ENCODE measurements at regions not wholly inside any gene's neighbourhood (a gene's known extent, or its start where the extent isn't known, plus 50 kb on each side); places are given as distances from the start of the nearest gene placed in this dataset.

DNA sequence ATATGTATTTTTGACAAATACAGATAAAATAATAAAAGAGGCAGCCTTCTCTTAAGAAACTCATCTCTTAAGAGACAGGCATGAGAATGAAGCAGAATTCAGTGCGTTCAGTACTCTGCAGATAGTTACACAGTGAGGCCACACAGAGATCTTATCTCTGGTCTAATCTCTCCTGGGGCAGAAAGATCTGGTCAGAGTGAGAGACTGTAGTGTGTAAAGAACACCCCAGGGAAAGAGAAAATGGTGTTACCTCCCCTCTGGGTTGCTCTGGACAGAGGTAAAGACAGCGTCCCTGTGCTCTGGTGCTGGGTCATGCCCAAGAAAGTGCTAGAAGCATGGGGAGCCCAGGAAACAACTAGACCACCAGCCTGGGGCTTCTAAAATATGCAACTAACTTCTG, 216.3 kb downstream of the SIPA1L2 start:
- no peak overlapping the region for H3K27ac ChIP-seq
- TF ChIP-seq CTCF (IDR thresholded peaks at IDR 0.05): no peak
- H3K4me3 ChIP-seq (ENCODE audit: low read depth in 1 of 2, low read length in 1 of 2): no peak overlapping the region
- no peaks in the 10 kb centered on the region for H3K27me3 ChIP-seq
- H3K36me3 ChIP-seq: peaks cover 36% of the 10 kb centered on the region
- peaks cover 0 to 10% of the 10 kb centered on the region in 2 experiments for H3K4me1 ChIP-seq (ENCODE audit: control insufficient read depth in 1 of 2, insufficient read depth in 1 of 2, low read depth in 1 of 2, low read length in 1 of 2)
- no peaks in the 10 kb centered on the region for H3K9me3 ChIP-seq

DNA sequence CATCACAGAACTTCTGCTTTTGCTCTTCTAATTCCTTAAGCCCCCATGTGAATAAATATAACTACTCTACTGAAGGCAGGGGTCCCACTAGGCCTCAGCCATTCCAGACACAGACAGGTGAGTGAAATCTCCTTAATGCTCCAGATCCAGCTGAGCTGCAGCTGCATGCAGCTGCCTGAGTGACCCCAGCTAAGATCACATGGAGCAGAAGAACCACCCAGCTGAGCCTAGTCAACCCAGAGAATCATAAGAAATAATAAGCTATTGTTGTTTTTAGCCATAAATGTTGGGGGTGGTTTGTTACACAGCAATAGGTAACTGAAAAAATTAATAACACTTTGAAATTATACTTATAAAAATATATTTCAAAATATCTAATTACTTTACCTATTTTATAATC, 220.3 kb downstream of the SIPA1L2 start:
- no peak for TF ChIP-seq CTCF (IDR thresholded peaks at IDR 0.05)
- Histone ChIP-seq H3K27me3 (no peaks in the 10 kb centered on the region), H3K27ac (no peak overlapping the region), H3K36me3 (peaks cover 16% of the 10 kb centered on the region), H3K9me3 (no peaks in the 10 kb centered on the region), H3K4me1 (ENCODE audit: control insufficient read depth in 1 of 2, insufficient read depth in 1 of 2, low read depth in 1 of 2, low read length in 1 of 2) (no peaks in the 10 kb centered on the region), H3K4me3 (ENCODE audit: low read depth in 1 of 2, low read length in 1 of 2) (no peak overlapping the region)

GRCh38 chr1:232407120-232407519, 222.8 kb downstream of the SIPA1L2 start:
- no peak overlapping the region for H3K27ac ChIP-seq
- H3K9me3 ChIP-seq: no peaks in the 10 kb centered on the region
- no peak for TF ChIP-seq CTCF (IDR thresholded peaks at IDR 0.05)
- peaks cover 14% of the 10 kb centered on the region for H3K36me3 ChIP-seq
- no peaks in the 10 kb centered on the region for H3K27me3 ChIP-seq
- no peak overlapping the region for H3K4me3 ChIP-seq (ENCODE audit: low read depth in 1 of 2, low read length in 1 of 2)
- H3K4me1 ChIP-seq (ENCODE audit: control insufficient read depth in 1 of 2, insufficient read depth in 1 of 2, low read depth in 1 of 2, low read length in 1 of 2): no peaks in the 10 kb centered on the region

- no peaks in the 10 kb centered on the region for H3K4me1 ChIP-seq (ENCODE audit: control insufficient read depth in 1 of 2, insufficient read depth in 1 of 2, low read depth in 1 of 2, low read length in 1 of 2)
- H3K27me3 ChIP-seq: no peaks in the 10 kb centered on the region
- TF ChIP-seq CTCF (IDR thresholded peaks at IDR 0.05): no peak
- no peak overlapping the region for H3K27ac ChIP-seq
- peaks cover 27% of the 10 kb centered on the region for H3K36me3 ChIP-seq
- H3K9me3 ChIP-seq: no peaks in the 10 kb centered on the region
- no peak overlapping the region for H3K4me3 ChIP-seq (ENCODE audit: low read depth in 1 of 2, low read length in 1 of 2)
Observed at GRCh38 chr1:232405781-232406180, 224.2 kb downstream of the SIPA1L2 start.

DNA sequence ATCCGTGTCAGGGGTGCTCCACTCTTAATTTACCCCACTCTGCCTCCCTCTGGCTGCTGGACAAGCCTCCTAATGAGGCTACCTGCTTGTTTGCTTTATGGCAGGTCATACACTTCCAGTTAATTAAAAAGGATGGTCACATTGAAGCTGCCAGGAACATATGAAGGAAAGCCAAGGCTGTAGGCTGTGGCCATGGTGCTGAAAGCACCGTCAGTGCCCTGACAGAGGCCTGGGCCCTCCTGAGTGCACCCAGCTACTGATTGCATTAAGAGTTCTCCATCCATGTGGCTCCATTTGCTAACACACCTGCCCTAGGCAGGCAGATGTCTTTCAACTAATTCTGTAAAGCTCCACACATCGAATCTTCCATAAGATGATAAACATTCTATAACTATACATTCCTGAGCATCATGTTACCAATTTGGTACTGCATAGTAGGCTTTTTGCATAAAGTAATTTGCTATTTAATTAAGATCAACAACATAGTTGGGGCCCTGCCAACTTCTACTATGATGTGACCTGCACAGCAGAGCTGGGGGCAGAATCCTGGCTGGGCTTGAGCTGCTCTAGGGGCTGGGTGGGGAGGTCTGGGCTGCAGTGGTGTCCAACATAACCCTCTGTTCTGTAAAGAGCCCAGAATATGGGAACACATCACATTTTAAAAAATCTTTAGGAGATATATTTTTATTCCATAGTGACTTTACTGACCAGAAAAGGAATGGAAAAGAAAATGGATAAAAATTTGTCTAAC, 224.8 kb downstream of the SIPA1L2 start:
- Histone ChIP-seq H3K4me1 (ENCODE audit: control insufficient read depth in 1 of 2, insufficient read depth in 1 of 2, low read depth in 1 of 2, low read length in 1 of 2) (no peaks in the 10 kb centered on the region), H3K27me3 (no peaks in the 10 kb centered on the region), H3K27ac (no peak overlapping the region), H3K4me3 (ENCODE audit: low read depth in 1 of 2, low read length in 1 of 2) (no peak overlapping the region), H3K36me3 (peaks cover 27% of the 10 kb centered on the region), H3K9me3 (no peaks in the 10 kb centered on the region)
- no peak for TF ChIP-seq CTCF (IDR thresholded peaks at IDR 0.05)
